ENCODE measurements at regions not wholly inside any gene's neighbourhood (a gene's known extent, or its start where the extent isn't known, plus 50 kb on each side); places are given as distances from the start of the nearest gene placed in this dataset.

DNA sequence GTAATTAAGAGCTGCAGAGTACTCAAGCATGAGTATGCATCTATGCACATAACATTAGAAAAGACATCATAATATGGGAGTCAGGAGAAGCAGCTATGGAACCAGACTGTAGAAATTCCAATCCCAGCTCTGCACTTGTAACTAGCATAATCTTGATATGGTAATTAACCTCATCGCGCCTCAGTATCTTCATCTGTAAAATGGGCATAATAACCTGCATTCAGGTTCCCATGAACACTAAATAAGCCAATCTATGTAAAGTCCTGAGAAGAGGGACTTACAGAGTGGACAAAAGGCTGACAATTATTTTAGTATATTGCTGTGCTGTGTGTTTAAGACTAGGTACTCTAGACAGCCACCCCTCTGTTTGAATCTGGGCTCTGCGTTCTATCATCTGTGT is 318.9 kb upstream of the USP25 start:
- TF ChIP-seq BHLHE40 (IDR thresholded peaks at IDR 0.05; ENCODE audit: borderline replicate concordance in 1 of 2, low read depth in 2 of 2, low read length in 1 of 2) (no peak), POLR2A (IDR thresholded peaks at IDR 0.05; ENCODE audit: low read depth, low read length) (no peak), CEBPB (IDR thresholded peaks at IDR 0.05; ENCODE audit: borderline replicate concordance in 1 of 2, low read depth in 2 of 2, low read length in 2 of 2) (no peak), EP300 (IDR thresholded peaks at IDR 0.05; ENCODE audit: borderline replicate concordance in 1 of 2, control insufficient read depth in 1 of 2, low read depth in 2 of 2, low read length in 2 of 2) (no peak), CTCF (IDR thresholded peaks at IDR 0.05 in 2 of 3, conservative IDR thresholded peaks at IDR 0.05 in 1 of 3; ENCODE audit: control insufficient read depth in 2 of 3, extremely low read depth in 1 of 3, insufficient read depth in 1 of 3, low read depth in 3 of 3, low read length in 3 of 3) (no peak), TCF3 (IDR thresholded peaks at IDR 0.05; ENCODE audit: borderline replicate concordance, insufficient read depth, low read depth, low read length) (no peak), EGR1 (IDR thresholded peaks at IDR 0.05; ENCODE audit: borderline replicate concordance in 1 of 2, low read depth in 2 of 2, low read length in 2 of 2) (no peak)
